ENCODE measurements at regions not wholly inside any gene's neighbourhood (a gene's known extent, or its start where the extent isn't known, plus 50 kb on each side); places are given as distances from the start of the nearest gene placed in this dataset.

GRCh38 chr1:79105500-79105899 lies 99.0 kb upstream of the ADGRL4 start:
- H3K36me3 ChIP-seq (ENCODE audit: low read length), result no peaks in the 10 kb centered on the region
- H3K9me3 ChIP-seq (ENCODE audit: insufficient read depth, low read length), result no peaks in the 10 kb centered on the region
- H4K20me1 ChIP-seq (ENCODE audit: low read depth, low read length), result no peaks in the 10 kb centered on the region
- no peaks in the 10 kb centered on the region for H3K9me2 ChIP-seq (replicated peaks; ENCODE audit: insufficient read depth, low read length)
- no peak overlapping the region for H3K9ac ChIP-seq (ENCODE audit: low read length)
- H3K27me3 ChIP-seq (ENCODE audit: low read length), result no peaks in the 10 kb centered on the region
- H3K79me2 ChIP-seq (ENCODE audit: insufficient read depth, low read length), result no peaks in the 10 kb centered on the region
- no peak overlapping the region for H2AFZ ChIP-seq (ENCODE audit: low read depth, low read length, severe bottlenecking)
- TF ChIP-seq EZH2phosphoT487 (conservative IDR thresholded peaks at IDR 0.05; ENCODE audit: low read length) (no peak), CTCF (IDR thresholded peaks at IDR 0.05; ENCODE audit: insufficient read depth, low read length, poor library complexity, severe bottlenecking) (no peak)
- no peaks in the 10 kb centered on the region for H3F3A ChIP-seq (ENCODE audit: insufficient read depth)
- H3K4me2 ChIP-seq (ENCODE audit: low read depth, low read length, poor library complexity, severe bottlenecking), result no peak overlapping the region
- H3K4me3 ChIP-seq (ENCODE audit: insufficient read depth, low read length, poor library complexity, severe bottlenecking), result no peak overlapping the region
- H3K27ac ChIP-seq (ENCODE audit: low read depth, low read length), result no peak overlapping the region

GRCh38 chr1:79104617-79105016 lies 98.1 kb upstream of the ADGRL4 start:
- Histone ChIP-seq H2AFZ (ENCODE audit: low read depth, low read length, severe bottlenecking) (no peak overlapping the region), H4K20me1 (ENCODE audit: low read depth, low read length) (no peaks in the 10 kb centered on the region), H3K4me2 (ENCODE audit: low read depth, low read length, poor library complexity, severe bottlenecking) (no peak overlapping the region), H3K36me3 (ENCODE audit: low read length) (no peaks in the 10 kb centered on the region), H3K9me2 (replicated peaks; ENCODE audit: insufficient read depth, low read length) (no peaks in the 10 kb centered on the region), H3K4me3 (ENCODE audit: insufficient read depth, low read length, poor library complexity, severe bottlenecking) (no peak overlapping the region), H3K9ac (ENCODE audit: low read length) (no peak overlapping the region), H3K27ac (ENCODE audit: low read depth, low read length) (no peak overlapping the region), H3K79me2 (ENCODE audit: insufficient read depth, low read length) (no peaks in the 10 kb centered on the region), H3K27me3 (ENCODE audit: low read length) (no peaks in the 10 kb centered on the region), H3K9me3 (ENCODE audit: insufficient read depth, low read length) (no peaks in the 10 kb centered on the region), H3F3A (ENCODE audit: insufficient read depth) (no peaks in the 10 kb centered on the region)
- TF ChIP-seq EZH2phosphoT487 (conservative IDR thresholded peaks at IDR 0.05; ENCODE audit: low read length) (no peak), CTCF (IDR thresholded peaks at IDR 0.05; ENCODE audit: insufficient read depth, low read length, poor library complexity, severe bottlenecking) (no peak)

GRCh38 chr1:79100385-79100784 lies 93.9 kb upstream of the ADGRL4 start:
- H3K36me3 ChIP-seq (ENCODE audit: low read length), result no peaks in the 10 kb centered on the region
- no peak overlapping the region for H3K9ac ChIP-seq (ENCODE audit: low read length)
- no peaks in the 10 kb centered on the region for H3K27me3 ChIP-seq (ENCODE audit: low read length)
- H3K79me2 ChIP-seq (ENCODE audit: insufficient read depth, low read length), result no peaks in the 10 kb centered on the region
- H3F3A ChIP-seq (ENCODE audit: insufficient read depth), result no peaks in the 10 kb centered on the region
- no peaks in the 10 kb centered on the region for H4K20me1 ChIP-seq (ENCODE audit: low read depth, low read length)
- H3K9me2 ChIP-seq (replicated peaks; ENCODE audit: insufficient read depth, low read length), result no peaks in the 10 kb centered on the region
- no peak overlapping the region for H2AFZ ChIP-seq (ENCODE audit: low read depth, low read length, severe bottlenecking)
- no peak overlapping the region for H3K4me3 ChIP-seq (ENCODE audit: insufficient read depth, low read length, poor library complexity, severe bottlenecking)
- H3K27ac ChIP-seq (ENCODE audit: low read depth, low read length), result no peak overlapping the region
- TF ChIP-seq CTCF (IDR thresholded peaks at IDR 0.05; ENCODE audit: insufficient read depth, low read length, poor library complexity, severe bottlenecking) (no peak), EZH2phosphoT487 (conservative IDR thresholded peaks at IDR 0.05; ENCODE audit: low read length) (no peak)
- no peaks in the 10 kb centered on the region for H3K9me3 ChIP-seq (ENCODE audit: insufficient read depth, low read length)
- no peak overlapping the region for H3K4me2 ChIP-seq (ENCODE audit: low read depth, low read length, poor library complexity, severe bottlenecking)

DNA sequence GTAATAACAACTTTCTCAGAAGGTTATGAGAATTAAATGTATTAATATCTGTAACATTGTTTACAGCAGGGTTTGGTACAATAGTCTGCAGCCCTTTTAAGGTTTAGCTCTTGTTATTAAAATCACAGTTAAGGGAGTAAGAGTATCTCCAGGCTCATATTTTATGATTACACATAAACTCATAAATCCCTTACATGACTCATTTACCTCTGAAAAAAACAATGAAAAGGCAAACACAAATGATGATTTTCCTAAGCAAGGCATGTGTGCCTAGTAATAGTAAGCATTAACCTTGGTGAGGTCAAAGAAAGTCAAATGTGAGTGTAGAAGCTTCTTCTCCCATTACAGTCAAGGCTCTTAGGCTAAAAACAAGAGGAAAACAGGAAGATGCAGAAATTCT lies 84.5 kb upstream of the ADGRL4 start:
- Histone ChIP-seq H3K36me3 (ENCODE audit: low read length) (no peaks in the 10 kb centered on the region), H3K9me3 (ENCODE audit: insufficient read depth, low read length) (no peaks in the 10 kb centered on the region), H4K20me1 (ENCODE audit: low read depth, low read length) (no peaks in the 10 kb centered on the region), H3K9ac (ENCODE audit: low read length) (no peak overlapping the region), H3K9me2 (replicated peaks; ENCODE audit: insufficient read depth, low read length) (no peaks in the 10 kb centered on the region), H3K27me3 (ENCODE audit: low read length) (no peaks in the 10 kb centered on the region), H3K27ac (ENCODE audit: low read depth, low read length) (no peak overlapping the region), H3K4me2 (ENCODE audit: low read depth, low read length, poor library complexity, severe bottlenecking) (no peak overlapping the region), H3K4me3 (ENCODE audit: insufficient read depth, low read length, poor library complexity, severe bottlenecking) (no peak overlapping the region), H2AFZ (ENCODE audit: low read depth, low read length, severe bottlenecking) (no peak overlapping the region), H3F3A (ENCODE audit: insufficient read depth) (no peaks in the 10 kb centered on the region), H3K79me2 (ENCODE audit: insufficient read depth, low read length) (no peaks in the 10 kb centered on the region)
- TF ChIP-seq CTCF (IDR thresholded peaks at IDR 0.05; ENCODE audit: insufficient read depth, low read length, poor library complexity, severe bottlenecking) (no peak), EZH2phosphoT487 (conservative IDR thresholded peaks at IDR 0.05; ENCODE audit: low read length) (no peak)

All from SU-DHL-6 (cell line).